Brain pericyte (primary cell): ENCODE measurements at regions not wholly inside any gene's neighbourhood (a gene's known extent, or its start where the extent isn't known, plus 50 kb on each side); places are given as distances from the start of the nearest gene placed in this dataset.

Experiments used
- DNase-seq: peaks from one replicate; pipeline ENCODE4 v3.0.0-alpha.2; 2012; ENCODE audit warnings: low read depth, low spot score

GRCh38 chr4:53815281-53815680 is 224.0 kb upstream of the LNX1 start:
- DNase-seq = no peak

GRCh38 chr4:53813998-53814397 is 222.7 kb upstream of the LNX1 start:
- DNase-seq = no peak

- no peak for DNase-seq
Measured at GRCh38 chr4:53810643-53811042, 219.4 kb upstream of the LNX1 start.

GRCh38 chr4:53809816-53810215 is 218.5 kb upstream of the LNX1 start:
- DNase-seq = no peak

- DNase-seq = no peak
Measured at GRCh38 chr4:53805291-53805690, 214.0 kb upstream of the LNX1 start.

GRCh38 chr4:53804719-53805118 is 213.4 kb upstream of the LNX1 start:
- no peak for DNase-seq

- no peak for DNase-seq
Measured at GRCh38 chr4:53802500-53802899, 211.2 kb upstream of the LNX1 start.

GRCh38 chr4:53801373-53801772 is 210.1 kb upstream of the LNX1 start:
- DNase-seq = no peak

GRCh38 chr4:53800741-53801140 is 209.5 kb upstream of the LNX1 start:
- no peak for DNase-seq

GRCh38 chr4:53793096-53793495 is 201.8 kb upstream of the LNX1 start:
- no peak for DNase-seq

GRCh38 chr4:53790286-53790685 is 199.0 kb upstream of the LNX1 start:
- DNase-seq = no peak

GRCh38 chr4:53788621-53789020 is 197.3 kb upstream of the LNX1 start:
- no peak for DNase-seq

- no peak for DNase-seq
Measured at GRCh38 chr4:53788011-53788410, 196.7 kb upstream of the LNX1 start.

GRCh38 chr4:53786632-53787031 is 195.3 kb upstream of the LNX1 start:
- DNase-seq = no peak

- DNase-seq = no peak
Measured at GRCh38 chr4:53785996-53786395, 194.7 kb upstream of the LNX1 start.

- no peak for DNase-seq
Measured at GRCh38 chr4:53784112-53784511, 192.8 kb upstream of the LNX1 start.

GRCh38 chr4:53783208-53783859 is 192.0 kb upstream of the LNX1 start:
- DNase-seq = no peak

GRCh38 chr4:53782458-53782845 is 191.2 kb upstream of the LNX1 start:
- DNase-seq = no peak

- DNase-seq = no peak
Measured at GRCh38 chr4:53781629-53782457, 190.6 kb upstream of the LNX1 start.

- no peak for DNase-seq
Measured at GRCh38 chr4:53780736-53781400, 189.6 kb upstream of the LNX1 start.

GRCh38 chr4:53779025-53779424 is 187.7 kb upstream of the LNX1 start:
- no peak for DNase-seq

GRCh38 chr4:53778155-53778554 is 186.9 kb upstream of the LNX1 start:
- DNase-seq = no peak
